CD4-positive, alpha-beta T cell (primary cell): ENCODE measurements at regions not wholly inside any gene's neighbourhood (a gene's known extent, or its start where the extent isn't known, plus 50 kb on each side); places are given as distances from the start of the nearest gene placed in this dataset.

Experiments
- ATAC-seq: fragments of 200-7000 bp; cut with Tn5 transposase; one replicate; pipeline ENCODE4 v1.10.0; 2022; ENCODE audit warnings: mild to moderate bottlenecking; ENCODE audit not compliant: poor library complexity
- CTCF ChIA-PET: fragments of 350-600 bp; sonication (Branson Sonifier 250); formaldehyde crosslinking; loops from one replicate; lab custom pipeline; 2021; ENCODE audit warnings: antibody characterized with exemption, inconsistent platforms; lab: Charles Lee
- POLR2A ChIA-PET: fragments of 350-600 bp; sonication (Branson Sonifier 250); formaldehyde crosslinking; loops from one replicate; lab custom pipeline; 2021; ENCODE audit warnings: antibody characterized with exemption, inconsistent platforms; lab: Charles Lee
- DNase-seq, 14 experiments: peaks; one replicate each; pipeline ENCODE4 v3.0.0-alpha.2; 2013 to 2020; ENCODE audit warnings: mixed read lengths in 2 of 14
- H3K27ac ChIP-seq, 2 donors: one replicate each; pipeline versions ENCODE4 v1.5.1 to v1.7.0; 2013; ENCODE audit warnings: low read length in 2 of 2, low read depth in 1 of 2, mild to moderate bottlenecking in 1 of 2
- H3K27me3 ChIP-seq, 2 experiments: 1 replicate in 1 of 2; 2 replicates in 1 of 2; pipeline versions ENCODE4 v1.6.1 to v1.7.0; 2013; ENCODE audit warnings: low read length in 2 of 2, control low read depth in 1 of 2, mild to moderate bottlenecking in 1 of 2, moderate library complexity in 1 of 2; ENCODE audit not compliant: insufficient read depth in 2 of 2, control insufficient read depth in 1 of 2
- H3K36me3 ChIP-seq: one replicate; pipeline ENCODE4 v1.6.1; 2013; ENCODE audit warnings: low read length, control low read depth; ENCODE audit not compliant: insufficient read depth
- H3K4me1 ChIP-seq: one replicate; pipeline ENCODE4 v1.6.1; 2013; ENCODE audit warnings: low read length, control low read depth; ENCODE audit not compliant: insufficient read depth
- H3K4me3 ChIP-seq: one replicate; pipeline ENCODE4 v1.5.1; 2013; ENCODE audit warnings: mild to moderate bottlenecking, low read length, moderate library complexity
- H3K9me3 ChIP-seq, 2 experiments: 1 replicate in 1 of 2; 2 replicates in 1 of 2; pipeline versions ENCODE4 v1.6.1 to v1.7.0; 2013; ENCODE audit warnings: low read length in 2 of 2, mild to moderate bottlenecking in 2 of 2, control low read depth in 1 of 2, moderate library complexity in 1 of 2; ENCODE audit not compliant: control insufficient read depth in 1 of 2, insufficient read depth in 1 of 2
- H3K27ac Mint-ChIP-seq: one replicate; pipeline ENCODE4 v1.8.0; 2020; ENCODE audit warnings: mixed read lengths
- H3K27me3 Mint-ChIP-seq: one replicate; pipeline ENCODE4 v1.8.0; 2021; ENCODE audit warnings: mixed read lengths
- H3K36me3 Mint-ChIP-seq: one replicate; pipeline ENCODE4 v1.8.0; 2021; ENCODE audit warnings: low read depth, mixed read lengths
- H3K4me1 Mint-ChIP-seq: one replicate; pipeline ENCODE4 v1.8.0; 2021; ENCODE audit warnings: low read depth, mixed read lengths
- H3K4me3 Mint-ChIP-seq: one replicate; pipeline ENCODE4 v1.8.0; 2020; ENCODE audit warnings: mild to moderate bottlenecking, mixed read lengths
- H3K9me3 Mint-ChIP-seq: one replicate; pipeline ENCODE4 v1.8.0; 2020; ENCODE audit warnings: mixed read lengths
- intact Hi-C, 2 experiments: fragments of 100-400 bp; cut with DNase I in 1 of 2; cut with micrococcal nuclease in 1 of 2; formaldehyde crosslinking; loops; one replicate each; pipeline versions ENCODE4 v1.15.1 to v1.9.0; 2023 to 2025; cut with DNase I, micrococcal nuclease
- TF ChIP-seq, protein P1 (sequence below): fragments of 200-600 bp; IDR thresholded peaks from one replicate; pipeline ENCODE4 v1.8.0; 2022; ENCODE audit warnings: antibody characterized with exemption, mild to moderate bottlenecking

DNA sequence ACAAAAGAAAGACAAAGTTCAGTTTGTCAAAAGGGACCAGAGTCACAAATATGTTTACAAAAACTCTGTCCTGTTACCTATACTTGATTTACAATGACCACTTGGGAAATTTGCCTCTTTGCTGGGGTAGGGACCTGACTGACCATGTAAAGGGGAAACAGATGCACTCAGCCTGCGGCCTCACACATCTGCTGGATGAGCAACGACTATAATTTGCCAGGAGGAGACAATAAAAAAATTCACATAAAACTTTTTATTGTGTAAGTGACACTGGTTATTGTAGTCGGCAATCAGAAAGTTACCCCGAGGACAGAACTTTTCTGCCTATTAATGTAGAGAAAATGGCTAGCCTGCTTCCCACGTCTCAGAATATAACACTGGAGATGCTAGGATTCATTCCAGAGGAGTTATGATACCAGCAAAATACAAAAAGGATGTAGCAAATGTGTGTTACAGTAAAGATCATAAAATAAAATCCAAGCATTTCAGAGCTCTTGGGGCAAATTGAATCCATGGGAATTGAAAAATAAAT lies 415.4 kb upstream of the SPTLC3 start:
- Mint-ChIP-seq H3K9me3 (peaks cover 6% of the 10 kb centered on the region), H3K27ac (no peak overlapping the region), H3K36me3 (no peaks in the 10 kb centered on the region), H3K4me1 (no peaks in the 10 kb centered on the region), H3K27me3 (no peaks in the 10 kb centered on the region), H3K4me3 (no peak overlapping the region)
- CTCF ChIA-PET, result no interaction called here
- POLR2A ChIA-PET, result no interaction called here
- DNase-seq, result no peak
- intact Hi-C loops, result no loop called here
- H3K27me3 ChIP-seq, result no peaks in the 10 kb centered on the region
- H3K36me3 ChIP-seq, result no peaks in the 10 kb centered on the region
- peaks cover 0 to 14% of the 10 kb centered on the region in 2 experiments for H3K9me3 ChIP-seq
- no peak overlapping the region for H3K27ac ChIP-seq
- no peaks in the 10 kb centered on the region for H3K4me1 ChIP-seq
- H3K4me3 ChIP-seq, result no peak overlapping the region
- TF ChIP-seq, protein P1, sequence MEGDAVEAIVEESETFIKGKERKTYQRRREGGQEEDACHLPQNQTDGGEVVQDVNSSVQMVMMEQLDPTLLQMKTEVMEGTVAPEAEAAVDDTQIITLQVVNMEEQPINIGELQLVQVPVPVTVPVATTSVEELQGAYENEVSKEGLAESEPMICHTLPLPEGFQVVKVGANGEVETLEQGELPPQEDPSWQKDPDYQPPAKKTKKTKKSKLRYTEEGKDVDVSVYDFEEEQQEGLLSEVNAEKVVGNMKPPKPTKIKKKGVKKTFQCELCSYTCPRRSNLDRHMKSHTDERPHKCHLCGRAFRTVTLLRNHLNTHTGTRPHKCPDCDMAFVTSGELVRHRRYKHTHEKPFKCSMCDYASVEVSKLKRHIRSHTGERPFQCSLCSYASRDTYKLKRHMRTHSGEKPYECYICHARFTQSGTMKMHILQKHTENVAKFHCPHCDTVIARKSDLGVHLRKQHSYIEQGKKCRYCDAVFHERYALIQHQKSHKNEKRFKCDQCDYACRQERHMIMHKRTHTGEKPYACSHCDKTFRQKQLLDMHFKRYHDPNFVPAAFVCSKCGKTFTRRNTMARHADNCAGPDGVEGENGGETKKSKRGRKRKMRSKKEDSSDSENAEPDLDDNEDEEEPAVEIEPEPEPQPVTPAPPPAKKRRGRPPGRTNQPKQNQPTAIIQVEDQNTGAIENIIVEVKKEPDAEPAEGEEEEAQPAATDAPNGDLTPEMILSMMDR, result no peak
- no peak for ATAC-seq

DNA sequence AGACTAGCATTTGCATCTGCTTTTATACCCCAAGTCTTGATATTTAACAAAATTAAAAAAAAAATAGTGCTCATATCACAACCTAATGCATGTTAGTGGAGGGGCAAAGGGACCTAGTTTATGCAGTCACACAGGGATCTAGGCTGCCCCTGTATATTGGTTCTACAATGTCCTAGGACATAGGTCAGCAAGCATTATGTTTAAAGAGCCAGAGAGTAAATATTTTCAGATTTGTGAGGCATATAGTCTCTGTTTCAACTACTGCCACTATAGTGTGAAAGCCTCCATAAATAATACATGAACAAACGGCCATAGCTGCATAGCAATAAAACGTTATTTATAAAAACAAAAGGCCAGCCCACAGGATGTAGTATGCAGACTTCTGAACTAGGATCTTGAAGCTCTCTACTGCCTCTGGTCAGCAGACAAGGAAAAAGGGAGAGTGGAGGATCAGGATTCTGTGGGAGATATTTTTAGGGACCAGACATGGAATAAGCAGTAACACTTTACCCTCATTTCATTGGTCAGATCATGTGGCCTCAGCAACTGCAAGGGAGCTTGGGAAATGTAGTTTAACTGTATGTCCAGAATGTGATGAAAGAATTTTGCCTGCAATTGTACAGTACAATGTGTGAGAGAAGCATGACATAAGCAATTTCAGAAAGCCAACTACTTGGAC lies 414.2 kb upstream of the SPTLC3 start:
- ATAC-seq (no peak), DNase-seq (no peak)
- intact Hi-C loops, result no loop called here
- ChIA-PET POLR2A (no interaction called here), CTCF (no interaction called here)
- no peaks in the 10 kb centered on the region for H3K36me3 ChIP-seq
- no peak overlapping the region for H3K4me3 ChIP-seq
- Mint-ChIP-seq H3K36me3 (no peaks in the 10 kb centered on the region), H3K4me3 (no peak overlapping the region), H3K27me3 (no peaks in the 10 kb centered on the region), H3K9me3 (peaks cover 6% of the 10 kb centered on the region), H3K27ac (no peak overlapping the region), H3K4me1 (no peaks in the 10 kb centered on the region)
- H3K27ac ChIP-seq, result no peak overlapping the region
- H3K27me3 ChIP-seq, result no peaks in the 10 kb centered on the region
- TF ChIP-seq, protein P1, result no peak
- no peaks in the 10 kb centered on the region for H3K4me1 ChIP-seq
- peaks cover 0 to 9% of the 10 kb centered on the region in 2 experiments for H3K9me3 ChIP-seq

DNA sequence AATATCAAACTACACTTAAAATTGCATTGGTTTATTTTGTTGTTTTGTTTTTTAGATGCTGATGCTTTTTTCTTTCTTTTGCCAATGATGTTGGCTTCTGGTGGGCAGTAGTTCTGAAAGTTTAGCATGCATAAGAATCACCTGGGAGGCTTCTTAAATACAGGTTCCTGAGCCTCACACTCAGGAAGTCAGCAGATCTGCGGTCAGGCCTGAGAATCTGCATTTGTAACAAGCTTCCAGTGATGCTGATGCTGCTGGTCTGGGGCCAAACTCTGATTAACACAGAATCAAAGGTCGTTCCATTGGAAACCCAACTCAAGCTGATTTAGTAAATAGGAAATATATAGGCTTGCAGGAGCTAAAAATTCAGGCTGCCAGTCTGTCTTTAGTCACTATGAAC lies 412.9 kb upstream of the SPTLC3 start:
- CTCF ChIA-PET, result no interaction called here
- Histone ChIP-seq H3K4me1 (no peaks in the 10 kb centered on the region), H3K27ac (no peak overlapping the region), H3K36me3 (no peaks in the 10 kb centered on the region), H3K4me3 (no peak overlapping the region), H3K9me3 (peaks cover 0 to 3% of the 10 kb centered on the region in 2 experiments), H3K27me3 (no peaks in the 10 kb centered on the region)
- H3K27me3 Mint-ChIP-seq, result no peaks in the 10 kb centered on the region
- no peak overlapping the region for H3K27ac Mint-ChIP-seq
- intact Hi-C loops, result no loop called here
- no peaks in the 10 kb centered on the region for H3K36me3 Mint-ChIP-seq
- no peak overlapping the region for H3K4me3 Mint-ChIP-seq
- ATAC-seq, result no peak
- peaks cover 5% of the 10 kb centered on the region for H3K9me3 Mint-ChIP-seq
- DNase-seq, result no peak
- H3K4me1 Mint-ChIP-seq, result no peaks in the 10 kb centered on the region
- TF ChIP-seq, protein P1, result no peak
- POLR2A ChIA-PET, result no interaction called here
